Stimulated activated CD4-positive, alpha-beta T cell treated with anti-CD3 and anti-CD28 coated beads, Interleukin-2, amount 100 ng/mL, for 24 hours (primary cell): ENCODE measurements at regions not wholly inside any gene's neighbourhood (a gene's known extent, or its start where the extent isn't known, plus 50 kb on each side); places are given as distances from the start of the nearest gene placed in this dataset.
"Not testable (repeated sequence)": the region's sequence is repeated elsewhere in the genome, so short reads cannot be mapped to it uniquely, and the experiment has no call there.

Experiments
- DNase-seq, 2 donors: peaks; one replicate each; pipeline ENCODE4 v3.0.0-alpha.2; 2020

DNA sequence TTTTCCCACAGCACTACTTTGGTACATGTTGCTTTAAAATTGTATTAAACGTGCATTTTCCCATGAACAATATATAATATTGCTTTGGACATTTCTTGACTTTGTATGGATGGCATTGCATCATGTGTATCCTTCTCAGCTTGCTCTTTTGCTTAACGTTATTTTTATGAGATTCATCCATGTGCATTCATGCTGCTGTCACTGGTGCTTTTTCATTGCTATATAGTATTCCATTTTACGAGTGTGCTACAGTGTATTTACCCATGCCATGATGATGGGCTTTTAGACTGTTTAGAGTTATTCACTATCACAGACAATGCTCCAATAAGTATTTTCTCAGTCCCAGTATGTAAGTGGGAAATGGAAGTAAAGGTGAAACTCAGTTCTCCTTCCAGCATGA is 195.2 kb upstream of the COX10 start:
- no peak for DNase-seq

DNA sequence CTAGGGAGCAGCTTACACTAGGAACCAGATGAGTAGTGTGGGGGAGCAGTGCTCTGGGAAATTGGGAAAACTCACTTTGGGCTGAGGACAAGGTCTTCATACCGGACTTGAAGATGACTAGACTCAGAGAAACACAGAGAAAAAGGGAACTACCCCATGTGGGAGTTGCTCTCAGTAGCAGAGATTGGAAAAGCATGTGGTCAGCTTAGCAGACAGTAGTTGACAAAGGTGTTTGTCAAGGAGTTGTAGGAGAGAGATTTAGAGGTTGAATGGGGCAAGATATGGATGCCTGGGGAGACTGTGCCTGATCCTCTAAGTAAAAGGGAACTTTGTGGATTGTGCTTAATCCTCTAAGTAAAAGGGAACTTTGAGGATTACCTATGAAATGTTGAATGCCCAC is 194.5 kb upstream of the COX10 start:
- DNase-seq, result no peak

DNA sequence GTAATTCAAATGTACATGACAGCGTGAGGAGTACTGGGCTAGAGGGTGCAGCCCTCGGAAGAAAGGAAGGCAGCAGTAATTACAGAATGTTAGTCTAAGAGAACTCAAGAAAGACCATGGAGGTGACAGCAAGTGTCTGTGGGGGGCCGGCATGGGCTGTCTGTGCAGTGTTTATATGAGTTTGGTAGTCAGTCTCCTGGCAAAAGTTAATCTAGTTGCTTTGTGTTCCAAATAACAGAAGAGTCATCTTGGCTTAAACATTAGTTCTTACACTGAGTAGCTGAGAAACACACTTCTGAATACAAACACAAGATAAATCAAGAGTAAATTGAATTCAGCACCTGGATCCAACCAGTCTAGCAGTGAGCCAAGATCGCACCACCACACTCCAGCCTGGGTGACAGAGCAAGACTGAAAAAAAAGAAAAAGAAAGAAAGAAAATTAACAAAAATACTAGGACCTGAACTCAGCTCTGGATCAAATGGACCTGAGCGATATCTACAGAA is 189.3 kb upstream of the COX10 start:
- no peak for DNase-seq

DNA sequence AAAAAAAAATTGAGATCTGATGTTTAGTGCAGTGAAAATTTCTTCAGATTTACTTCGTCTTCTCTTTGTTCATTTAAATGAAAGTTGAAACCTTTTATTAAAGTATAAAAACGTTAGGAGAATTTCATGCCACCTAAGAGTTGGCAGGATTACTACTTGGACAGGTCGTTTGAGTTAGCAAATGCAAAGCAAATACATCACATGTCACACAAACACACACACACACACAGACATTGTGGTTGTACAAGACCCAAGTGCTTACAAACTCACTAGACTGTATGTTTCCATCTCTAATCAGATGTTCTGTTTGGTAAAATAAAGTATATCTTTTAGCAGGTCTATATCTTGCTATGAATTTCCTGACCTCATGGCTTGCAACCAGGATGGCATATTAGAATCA is 185.6 kb upstream of the COX10 start:
- DNase-seq, result no peak

- DNase-seq, result no peak
Observed at GRCh38 chr17:13884347-13884746, 185.0 kb upstream of the COX10 start.

GRCh38 chr17:13885550-13885949 is 183.8 kb upstream of the COX10 start:
- no peak for DNase-seq

DNA sequence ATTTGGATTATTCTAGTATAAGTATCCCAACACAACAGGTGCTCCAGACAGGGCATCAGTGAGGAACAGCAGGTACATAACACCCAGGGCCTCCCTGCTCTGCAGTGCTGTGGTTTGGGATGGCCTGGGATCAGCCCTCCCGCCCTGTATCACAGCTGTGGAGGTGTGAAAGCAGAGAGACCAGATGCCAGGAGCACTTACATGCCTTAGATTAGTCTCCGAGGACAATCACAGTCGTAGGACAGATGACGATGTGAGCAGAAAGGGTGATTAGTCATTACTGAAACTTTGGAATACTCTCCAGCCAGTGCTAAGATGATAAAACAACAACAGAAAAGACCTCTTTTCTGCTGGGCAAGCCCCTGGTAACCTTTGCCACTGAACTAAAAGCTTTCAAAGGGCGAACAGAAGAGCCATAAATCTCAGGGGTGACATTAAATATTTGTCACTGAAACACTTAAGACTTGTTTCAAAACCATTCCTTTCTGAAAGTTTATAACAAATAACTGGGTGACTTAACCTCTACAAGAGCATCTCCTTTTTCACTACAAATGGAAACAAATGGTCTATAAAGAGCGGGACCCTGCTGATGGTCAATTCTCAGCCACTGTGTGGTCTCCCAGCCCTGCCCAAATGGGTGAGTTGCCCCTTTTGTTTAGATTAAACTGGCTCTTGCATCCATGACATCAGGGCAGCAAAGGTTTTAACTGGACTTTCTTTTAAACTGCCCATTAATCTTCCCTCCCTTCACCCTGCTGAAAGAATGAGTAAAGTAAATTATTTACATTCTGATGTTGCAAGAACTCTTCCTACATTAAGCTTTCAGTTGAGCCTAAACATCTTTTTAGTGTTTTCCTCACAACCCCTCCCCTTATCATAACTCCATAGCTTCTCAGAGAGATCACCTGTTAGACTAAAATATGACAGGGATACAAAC is 183.1 kb upstream of the COX10 start:
- no peak for DNase-seq

- DNase-seq, result no peak
Observed at GRCh38 chr17:13888056-13888609, 181.2 kb upstream of the COX10 start.

DNA sequence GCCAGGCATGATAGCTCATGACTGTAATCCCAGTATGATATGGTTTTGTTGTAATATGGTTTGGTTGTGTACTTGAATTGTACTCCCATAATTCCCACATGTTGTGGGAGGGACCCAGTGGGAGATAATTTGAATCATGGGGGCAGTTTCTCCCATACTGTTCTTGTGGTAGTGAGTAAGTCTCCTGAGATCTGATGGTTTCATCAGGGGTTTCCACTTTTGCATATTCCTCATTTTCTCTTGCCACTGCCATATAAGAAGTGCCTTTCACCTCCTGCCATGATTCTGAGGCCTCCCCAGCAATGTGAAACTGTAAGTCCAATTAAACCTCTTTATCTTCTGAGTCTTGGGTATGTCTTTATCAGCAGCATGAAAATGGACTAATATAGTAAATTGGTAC is 160.3 kb upstream of the COX10 start:
- not testable (repeated sequence) for DNase-seq

DNA sequence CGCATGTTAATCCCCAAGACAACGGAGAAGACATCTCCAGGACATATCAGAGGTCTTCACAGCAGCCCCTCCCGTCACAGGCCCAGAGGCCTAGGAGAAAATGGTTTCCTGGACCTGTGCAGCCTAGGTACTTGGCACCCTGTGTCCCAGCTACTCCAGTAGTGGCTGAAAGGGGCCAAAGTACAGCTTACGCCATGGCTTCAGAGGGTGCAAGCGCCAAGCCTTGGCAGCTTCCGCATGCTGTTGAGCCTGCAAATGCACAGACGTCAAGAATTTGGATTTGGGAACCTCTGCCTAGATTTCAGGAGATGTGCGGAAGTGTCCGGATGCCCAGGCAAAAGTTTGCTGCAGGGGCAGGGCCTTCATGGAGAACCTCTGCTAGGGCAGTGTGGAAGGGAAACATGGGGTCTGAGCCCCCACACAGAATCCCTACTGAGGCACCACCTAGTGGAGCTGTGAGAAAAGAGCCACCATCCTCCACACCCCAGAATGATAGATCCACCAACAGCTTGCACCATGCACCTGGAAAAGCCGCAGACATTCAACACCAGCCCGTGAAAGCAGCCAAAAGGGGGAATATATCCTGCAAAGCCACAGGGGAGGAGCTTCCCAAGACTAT is 159.3 kb upstream of the COX10 start:
- DNase-seq, result no peak

DNA sequence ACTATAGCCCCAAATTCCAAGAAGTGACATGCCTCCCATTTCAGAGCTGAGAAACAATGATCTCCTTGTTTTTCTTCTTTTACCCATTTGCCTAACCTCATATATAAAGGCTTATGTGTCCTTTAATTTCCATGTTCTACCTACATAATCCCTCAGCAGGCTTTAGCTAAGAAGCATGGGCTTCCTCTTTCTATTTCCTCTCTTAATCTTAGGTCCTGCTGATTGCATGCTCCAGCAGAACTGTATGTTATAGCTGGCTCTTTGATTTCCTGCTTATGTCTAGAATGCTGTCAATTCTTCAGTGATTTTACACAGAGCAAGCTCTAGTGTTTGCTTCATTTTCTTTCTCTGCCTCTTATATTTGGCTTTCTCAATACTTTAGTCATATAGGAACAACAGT is 151.7 kb upstream of the COX10 start:
- DNase-seq, result no peak

- no peak for DNase-seq
Observed at GRCh38 chr17:13918247-13918646, 151.1 kb upstream of the COX10 start.

GRCh38 chr17:13919818-13920217 is 149.5 kb upstream of the COX10 start:
- DNase-seq, result no peak

DNA sequence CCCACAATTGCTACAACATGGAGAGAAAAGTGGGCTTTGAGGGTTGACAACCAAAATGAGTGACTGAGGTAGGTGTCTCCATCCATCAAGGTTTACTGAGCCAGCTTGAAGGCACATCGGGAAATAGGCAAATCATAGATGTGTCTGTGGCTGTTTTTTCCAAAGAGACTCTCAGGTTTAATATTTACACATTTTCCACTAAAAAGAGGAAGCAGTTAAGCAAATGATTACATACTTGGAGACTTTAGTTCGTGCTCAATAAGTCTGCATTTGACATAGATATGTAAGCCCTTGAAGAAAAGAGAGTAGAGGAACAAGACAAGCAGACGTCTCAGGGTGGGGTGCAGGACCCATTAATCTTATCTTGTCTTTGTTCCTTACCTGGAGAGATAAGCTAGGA is 148.9 kb upstream of the COX10 start:
- no peak for DNase-seq

- no peak for DNase-seq
Observed at GRCh38 chr17:13921841-13922776, 147.2 kb upstream of the COX10 start.

- no peak for DNase-seq
Observed at GRCh38 chr17:13922885-13923284, 146.4 kb upstream of the COX10 start.

DNA sequence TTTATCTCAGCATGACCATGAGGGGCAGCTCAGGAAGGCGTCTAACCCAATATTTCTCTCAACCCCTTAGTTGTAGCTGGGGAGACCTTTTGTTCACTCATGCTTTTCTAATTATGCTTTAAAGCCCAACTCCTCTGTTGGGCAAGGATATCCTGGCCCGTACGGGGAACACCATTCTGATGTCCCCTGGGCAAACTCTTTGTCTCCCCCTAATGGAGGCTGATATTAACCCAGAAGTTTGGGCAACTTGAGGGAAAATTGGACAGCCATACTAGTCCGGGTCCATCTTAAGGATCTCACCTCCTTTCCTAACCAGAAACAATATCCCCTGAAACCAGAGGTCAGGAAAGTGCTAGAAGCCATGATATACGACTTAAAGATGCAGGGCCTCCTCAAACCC is 143.7 kb upstream of the COX10 start:
- no peak for DNase-seq

- no peak for DNase-seq
Observed at GRCh38 chr17:13931111-13931526, 138.2 kb upstream of the COX10 start.

DNA sequence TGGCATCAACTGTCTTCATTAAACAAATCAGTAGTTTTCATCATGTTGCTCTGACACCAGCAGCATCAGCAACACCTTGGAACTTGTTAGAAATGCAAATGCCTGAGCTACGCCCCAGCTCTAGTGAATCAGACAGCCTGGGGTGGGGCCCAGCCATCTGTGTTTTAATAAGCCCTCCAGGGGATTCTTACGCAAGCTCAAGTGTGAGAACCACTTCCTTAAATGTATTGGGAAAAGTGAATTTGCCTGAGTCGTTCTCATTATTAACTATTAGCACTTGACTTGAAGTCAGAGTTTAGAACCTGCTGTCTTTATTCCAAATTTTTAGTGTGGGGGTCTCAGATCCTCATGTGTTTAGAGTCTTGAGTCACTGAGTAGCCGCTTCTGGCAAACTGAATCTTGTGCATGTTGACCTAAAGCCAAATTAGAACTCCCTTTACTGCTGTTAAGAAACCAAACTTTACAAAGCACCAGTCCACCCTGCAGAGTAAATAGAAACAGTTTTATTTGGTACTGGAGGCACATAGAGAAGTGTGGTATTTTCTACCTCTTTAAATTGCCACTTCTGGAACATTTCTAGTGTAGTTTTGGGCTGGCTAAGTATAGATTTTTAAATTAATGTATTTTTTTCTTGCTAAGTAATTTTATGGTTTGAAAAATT is 137.4 kb upstream of the COX10 start:
- no peak for DNase-seq

DNA sequence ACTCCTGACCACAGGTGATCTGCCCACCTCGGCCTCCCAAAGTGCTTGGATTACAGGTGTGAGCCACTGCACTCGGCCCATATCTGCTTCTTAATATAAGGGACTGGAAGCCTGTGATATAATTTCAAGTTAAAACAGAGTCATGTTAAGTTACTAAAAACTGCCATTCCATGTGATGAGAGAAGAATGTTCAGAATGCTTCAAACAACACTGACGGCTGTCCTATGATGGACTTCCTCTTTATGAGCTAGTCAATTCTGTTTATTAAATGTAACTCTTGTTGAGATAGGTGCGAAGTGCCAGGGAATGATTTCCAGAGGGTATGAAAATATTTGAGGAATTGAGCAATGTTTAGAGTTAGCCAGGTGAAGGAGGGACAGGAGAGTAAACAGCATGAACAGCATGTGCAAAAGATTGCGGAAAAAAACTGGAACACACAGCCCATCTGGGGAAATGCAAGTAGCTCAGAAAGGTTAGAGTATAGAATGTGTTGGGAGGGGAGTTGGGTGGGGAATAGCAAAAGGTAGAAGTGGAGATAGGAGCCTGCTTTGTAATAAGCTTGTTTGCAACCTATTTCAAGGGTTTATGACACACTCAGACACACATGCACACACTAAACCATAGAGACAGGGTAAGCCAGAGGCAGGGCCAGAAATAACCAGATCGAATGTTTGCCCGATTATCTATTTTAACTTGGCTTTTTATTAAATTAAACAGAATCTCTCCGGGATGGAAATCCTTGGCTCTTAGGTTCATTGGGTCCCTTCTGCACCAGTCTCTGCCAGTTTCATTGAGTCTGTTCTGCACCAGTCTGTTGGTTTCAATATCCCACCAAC is 135.6 kb upstream of the COX10 start:
- DNase-seq, result no peak

DNA sequence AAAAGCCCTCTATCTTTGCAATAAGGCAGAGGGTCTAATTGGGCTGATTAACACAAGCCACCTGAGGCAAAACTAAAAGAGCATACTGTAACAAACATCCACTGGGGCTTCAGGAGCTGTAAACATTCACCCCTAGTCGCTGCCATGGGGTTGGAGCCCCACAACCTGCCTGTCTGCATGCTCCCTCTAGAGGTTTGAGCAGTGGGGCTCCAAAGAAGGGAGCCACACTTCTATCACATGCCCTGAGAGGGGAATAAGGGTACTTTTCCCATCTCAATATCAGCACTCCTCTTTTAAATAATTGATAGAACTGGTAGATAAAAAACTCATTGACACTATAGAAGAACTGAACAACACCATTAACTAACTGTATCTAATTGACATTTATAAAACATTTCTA is 130.1 kb upstream of the COX10 start:
- DNase-seq, result no peak
